Mucosa of stomach (tissue), 1 donor: ENCODE measurements at regions not wholly inside any gene's neighbourhood (a gene's known extent, or its start where the extent isn't known, plus 50 kb on each side); places are given as distances from the start of the nearest gene placed in this dataset.

Experiments used
- H3K27me3 ChIP-seq: one replicate; pipeline ENCODE4 v1.7.0; 2013; ENCODE audit warnings: mild to moderate bottlenecking, low read length; ENCODE audit not compliant: control insufficient read depth, insufficient read depth
- H3K36me3 ChIP-seq: one replicate; pipeline ENCODE4 v1.7.0; 2013; ENCODE audit warnings: low read length; ENCODE audit not compliant: control insufficient read depth, insufficient read depth
- H3K4me1 ChIP-seq: one replicate; pipeline ENCODE4 v1.7.0; 2013; ENCODE audit warnings: mild to moderate bottlenecking, low read length; ENCODE audit not compliant: control insufficient read depth, insufficient read depth
- H3K4me3 ChIP-seq: one replicate; pipeline ENCODE4 v1.7.0; 2013; ENCODE audit warnings: low read length
- H3K9ac ChIP-seq: one replicate; pipeline ENCODE4 v1.7.0; 2013; ENCODE audit warnings: mild to moderate bottlenecking, low read length, moderate library complexity
- H3K9me3 ChIP-seq: one replicate; pipeline ENCODE4 v1.7.0; 2013; ENCODE audit warnings: mild to moderate bottlenecking, low read length, moderate library complexity; ENCODE audit not compliant: control insufficient read depth
- donor health status: Pancreatic carcinoma.

DNA sequence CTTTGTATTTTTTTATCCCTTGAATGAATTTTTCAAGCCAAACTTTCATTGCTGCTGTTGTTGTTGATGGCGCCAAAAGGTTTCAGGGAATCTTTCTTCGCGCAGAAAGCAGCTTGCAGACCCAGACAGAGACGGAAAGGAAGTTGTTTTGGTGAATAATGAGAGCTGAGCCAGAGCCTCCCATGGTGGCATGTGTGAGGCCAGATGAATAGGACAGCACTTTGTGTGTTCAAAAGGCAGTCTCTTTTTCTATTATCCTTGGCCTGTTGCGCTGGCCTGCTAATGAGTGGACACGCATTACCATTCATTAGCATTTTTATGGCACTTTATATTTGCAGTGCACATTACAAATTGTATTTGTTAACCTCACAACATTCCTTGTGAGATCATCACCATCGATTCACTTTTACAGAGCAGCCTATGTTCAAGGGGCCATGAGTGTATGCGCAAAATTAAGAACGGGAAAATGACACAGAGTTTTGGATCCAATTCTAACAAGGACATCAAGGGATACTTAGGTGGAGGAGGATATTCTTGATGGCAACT is 754.7 kb downstream of the BCL11A start:
- H3K9ac ChIP-seq: no peak overlapping the region
- no peaks in the 10 kb centered on the region for H3K4me1 ChIP-seq
- no peaks in the 10 kb centered on the region for H3K9me3 ChIP-seq
- no peak overlapping the region for H3K4me3 ChIP-seq
- H3K27me3 ChIP-seq: no peaks in the 10 kb centered on the region
- no peaks in the 10 kb centered on the region for H3K36me3 ChIP-seq

DNA sequence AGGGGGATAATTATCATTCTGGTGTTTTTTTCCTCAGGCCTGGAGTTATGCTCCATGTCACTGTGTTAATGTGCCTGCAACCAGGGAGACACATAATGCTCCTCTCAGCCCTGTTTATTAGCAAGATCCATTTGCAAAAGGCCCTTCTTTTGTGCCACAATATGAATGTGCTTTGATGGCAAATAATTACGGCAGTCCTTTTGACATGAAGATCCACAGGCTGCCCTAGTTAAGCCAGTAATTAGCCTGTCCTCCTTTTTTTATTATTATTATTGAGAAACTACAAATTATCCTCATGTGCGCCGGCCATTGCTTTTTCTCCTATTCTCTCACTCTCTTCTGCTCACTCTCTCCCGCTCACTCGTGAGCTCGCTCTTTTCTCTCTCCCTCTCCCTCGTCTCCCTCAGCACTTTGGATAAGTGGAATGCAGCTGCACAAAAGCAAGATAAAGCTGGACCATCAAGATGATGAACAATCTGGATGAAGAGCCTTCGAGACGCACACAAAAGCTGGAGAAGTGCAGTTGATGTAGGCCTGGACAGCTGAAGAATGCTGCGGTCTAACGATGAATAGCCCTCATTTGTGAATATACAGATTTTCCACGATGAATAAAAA is 762.3 kb downstream of the BCL11A start:
- no peaks in the 10 kb centered on the region for H3K9me3 ChIP-seq
- H3K9ac ChIP-seq: no peak overlapping the region
- H3K36me3 ChIP-seq: no peaks in the 10 kb centered on the region
- no peaks in the 10 kb centered on the region for H3K27me3 ChIP-seq
- no peaks in the 10 kb centered on the region for H3K4me1 ChIP-seq
- H3K4me3 ChIP-seq: no peak overlapping the region

- Histone ChIP-seq H3K27me3 (no peaks in the 10 kb centered on the region), H3K4me3 (no peak overlapping the region), H3K36me3 (no peaks in the 10 kb centered on the region), H3K4me1 (no peaks in the 10 kb centered on the region), H3K9ac (no peak overlapping the region), H3K9me3 (no peaks in the 10 kb centered on the region)
Observed at GRCh38 chr2:59790186-59791003, 763.1 kb downstream of the BCL11A start.

DNA sequence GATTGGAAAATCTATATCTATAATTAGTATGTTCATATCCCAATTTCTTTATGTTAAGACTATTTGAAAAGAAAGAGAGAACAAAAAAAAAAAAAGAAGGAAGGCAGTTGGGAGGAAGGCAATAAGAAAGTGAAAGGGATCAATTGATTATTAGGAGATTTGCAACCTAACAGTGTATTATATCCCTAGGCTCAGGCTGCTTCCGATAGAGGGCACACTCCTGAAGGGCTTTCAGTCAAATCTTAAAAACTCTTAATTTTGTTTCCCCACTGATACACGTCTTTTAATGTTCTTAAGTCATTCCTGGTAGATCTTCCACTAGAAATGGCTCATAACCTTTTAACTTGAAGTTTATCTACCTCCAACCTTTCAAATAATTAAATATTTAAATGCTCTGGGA is 763.9 kb downstream of the BCL11A start:
- Histone ChIP-seq H3K9ac (no peak overlapping the region), H3K36me3 (no peaks in the 10 kb centered on the region), H3K4me3 (no peak overlapping the region), H3K27me3 (no peaks in the 10 kb centered on the region), H3K9me3 (no peaks in the 10 kb centered on the region), H3K4me1 (no peaks in the 10 kb centered on the region)

GRCh38 chr2:59787095-59787494 is 766.4 kb downstream of the BCL11A start:
- H3K36me3 ChIP-seq: no peaks in the 10 kb centered on the region
- no peaks in the 10 kb centered on the region for H3K9me3 ChIP-seq
- H3K9ac ChIP-seq: no peak overlapping the region
- H3K4me3 ChIP-seq: no peak overlapping the region
- H3K27me3 ChIP-seq: no peaks in the 10 kb centered on the region
- H3K4me1 ChIP-seq: no peaks in the 10 kb centered on the region

DNA sequence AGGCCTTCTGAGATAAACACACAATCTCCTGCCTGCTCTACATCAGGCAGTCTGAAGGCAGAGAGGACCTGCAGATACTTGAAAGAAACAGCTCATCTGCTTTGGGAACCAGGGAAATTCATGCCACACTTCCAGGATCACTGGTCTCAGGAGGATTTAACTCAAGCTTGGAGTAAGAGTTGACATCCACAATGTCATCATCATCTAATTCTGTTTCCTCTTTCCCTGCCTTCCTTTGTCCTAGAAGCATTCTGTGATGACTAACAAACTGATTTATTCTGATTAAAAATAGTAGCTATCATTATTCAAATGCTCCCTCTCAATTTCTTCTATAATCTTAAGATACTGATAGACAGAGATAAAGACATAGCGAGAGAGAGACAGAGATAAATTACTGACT is 766.8 kb downstream of the BCL11A start:
- Histone ChIP-seq H3K27me3 (no peaks in the 10 kb centered on the region), H3K4me3 (no peak overlapping the region), H3K4me1 (no peaks in the 10 kb centered on the region), H3K9ac (no peak overlapping the region), H3K36me3 (no peaks in the 10 kb centered on the region), H3K9me3 (no peaks in the 10 kb centered on the region)

GRCh38 chr2:59779571-59779970 is 773.9 kb downstream of the BCL11A start:
- no peaks in the 10 kb centered on the region for H3K27me3 ChIP-seq
- no peak overlapping the region for H3K4me3 ChIP-seq
- no peaks in the 10 kb centered on the region for H3K4me1 ChIP-seq
- no peaks in the 10 kb centered on the region for H3K9me3 ChIP-seq
- H3K36me3 ChIP-seq: no peaks in the 10 kb centered on the region
- no peak overlapping the region for H3K9ac ChIP-seq

DNA sequence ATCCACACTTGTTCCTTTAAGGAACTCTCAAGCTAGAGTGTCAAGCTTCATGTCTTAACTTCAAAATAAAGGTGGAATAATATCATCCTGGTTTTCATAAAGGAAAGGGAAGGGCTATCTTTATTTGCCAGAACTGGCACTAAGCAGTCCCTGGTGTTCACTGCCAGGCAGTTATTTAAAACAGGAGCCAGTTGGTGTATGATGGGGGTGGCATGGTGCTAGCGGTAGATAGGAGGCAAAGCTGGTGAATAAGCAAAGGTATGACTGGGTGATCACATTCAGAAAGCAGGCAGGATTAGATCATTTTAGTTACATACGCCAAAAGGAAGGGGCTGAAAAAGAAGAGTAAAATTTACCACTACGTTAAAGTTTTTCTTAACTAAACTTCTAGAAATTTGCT is 776.3 kb downstream of the BCL11A start:
- no peak overlapping the region for H3K4me3 ChIP-seq
- no peaks in the 10 kb centered on the region for H3K36me3 ChIP-seq
- no peaks in the 10 kb centered on the region for H3K9me3 ChIP-seq
- H3K27me3 ChIP-seq: no peaks in the 10 kb centered on the region
- H3K9ac ChIP-seq: no peak overlapping the region
- H3K4me1 ChIP-seq: no peaks in the 10 kb centered on the region

DNA sequence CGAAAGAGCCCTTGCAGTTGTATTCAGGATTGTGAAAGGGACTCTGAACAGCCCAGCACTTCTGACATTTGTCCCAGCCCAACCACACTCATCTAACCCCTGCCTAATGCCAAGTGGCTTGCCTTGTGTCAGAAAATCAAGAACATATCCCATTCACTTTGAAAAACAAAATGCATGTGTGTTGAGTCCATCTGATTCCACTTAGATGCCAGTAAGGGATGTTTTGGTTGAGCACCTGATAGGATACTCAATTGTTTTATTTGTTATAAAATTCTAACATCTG is 776.8 kb downstream of the BCL11A start:
- Histone ChIP-seq H3K4me3 (no peak overlapping the region), H3K9ac (no peak overlapping the region), H3K4me1 (no peaks in the 10 kb centered on the region), H3K9me3 (no peaks in the 10 kb centered on the region), H3K27me3 (no peaks in the 10 kb centered on the region), H3K36me3 (no peaks in the 10 kb centered on the region)

DNA sequence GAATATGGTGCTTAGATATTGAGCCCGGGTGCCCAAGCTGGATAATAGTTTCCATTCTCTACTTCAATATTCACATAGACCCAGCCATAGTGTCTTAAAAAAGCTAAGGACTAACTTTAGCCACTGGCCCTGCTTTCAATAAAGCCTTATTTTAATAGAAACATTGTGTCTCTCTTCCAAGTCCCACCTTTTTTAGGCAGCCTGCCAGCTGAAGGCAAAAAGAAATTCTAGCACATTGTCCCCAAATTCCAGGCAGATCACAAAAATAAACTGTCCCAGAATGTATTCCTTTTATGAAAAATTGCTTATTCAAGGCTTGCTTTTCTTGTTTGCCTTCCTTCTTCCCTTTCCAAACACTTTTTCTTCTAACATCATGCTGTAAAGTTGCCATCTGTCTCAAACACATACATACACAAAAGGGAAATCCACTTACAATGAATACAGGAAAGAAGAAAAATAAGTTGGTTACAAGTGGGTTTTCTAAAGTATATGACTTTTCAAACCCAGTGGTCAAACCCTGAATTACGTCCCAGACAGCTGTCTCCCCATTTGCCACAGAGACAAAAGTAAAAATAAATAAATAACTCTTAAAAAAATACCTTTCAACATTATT is 778.5 kb downstream of the BCL11A start:
- Histone ChIP-seq H3K9ac (no peak overlapping the region), H3K9me3 (no peaks in the 10 kb centered on the region), H3K36me3 (no peaks in the 10 kb centered on the region), H3K4me3 (no peak overlapping the region), H3K4me1 (no peaks in the 10 kb centered on the region), H3K27me3 (no peaks in the 10 kb centered on the region)

DNA sequence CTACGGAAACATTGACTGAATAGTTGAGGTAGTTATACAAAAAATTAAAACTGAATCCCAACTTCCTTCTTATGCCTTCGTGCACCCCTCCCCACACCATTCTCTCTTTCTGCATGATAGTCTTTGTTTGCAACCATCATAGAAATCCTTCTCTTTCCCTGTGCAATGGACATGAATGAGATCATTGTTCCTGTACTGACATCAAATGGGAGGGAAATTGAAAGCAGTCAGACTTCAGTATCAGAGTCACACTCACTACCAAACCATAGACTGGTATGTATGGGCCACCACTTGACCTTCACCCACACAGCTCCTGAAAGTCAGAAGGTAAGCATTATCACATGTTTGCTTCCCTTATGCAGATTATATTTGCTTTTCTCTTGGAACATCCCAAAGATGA is 782.8 kb downstream of the BCL11A start:
- H3K4me1 ChIP-seq: no peaks in the 10 kb centered on the region
- no peaks in the 10 kb centered on the region for H3K36me3 ChIP-seq
- no peaks in the 10 kb centered on the region for H3K9me3 ChIP-seq
- H3K9ac ChIP-seq: no peak overlapping the region
- H3K4me3 ChIP-seq: no peak overlapping the region
- H3K27me3 ChIP-seq: no peaks in the 10 kb centered on the region

GRCh38 chr2:59761966-59762365 is 791.5 kb downstream of the BCL11A start:
- Histone ChIP-seq H3K9ac (no peak overlapping the region), H3K9me3 (no peaks in the 10 kb centered on the region), H3K36me3 (no peaks in the 10 kb centered on the region), H3K4me1 (no peaks in the 10 kb centered on the region), H3K4me3 (no peak overlapping the region), H3K27me3 (no peaks in the 10 kb centered on the region)
